ENCODE measurements at regions not wholly inside any gene's neighbourhood (a gene's known extent, or its start where the extent isn't known, plus 50 kb on each side); places are given as distances from the start of the nearest gene placed in this dataset.

GRCh38 chr9:22682536-22682935 is 235.9 kb downstream of the DMRTA1 start:
- ChIA-PET POLR2A (no interaction called here), CTCF (no interaction called here)
- no peaks in the 10 kb centered on the region for H3K4me1 Mint-ChIP-seq
- H3K36me3 Mint-ChIP-seq (ENCODE audit: low read depth) = no peaks in the 10 kb centered on the region
- no peaks in the 10 kb centered on the region for H3K27me3 Mint-ChIP-seq
- no peak overlapping the region for H3K4me3 Mint-ChIP-seq
- peaks cover 2% of the 10 kb centered on the region for H3K9me3 Mint-ChIP-seq
- no peak overlapping the region for H3K27ac Mint-ChIP-seq
- DNase-seq = no peak

GRCh38 chr9:22682961-22683699 is 236.5 kb downstream of the DMRTA1 start:
- no peak overlapping the region for H3K4me3 Mint-ChIP-seq
- CTCF ChIA-PET = no interaction called here

GRCh38 chr9:22683700-22684075 is 237.1 kb downstream of the DMRTA1 start:
- H3K4me1 Mint-ChIP-seq = no peaks in the 10 kb centered on the region
- POLR2A ChIA-PET = no interaction called here
- DNase-seq = no peak
- no peak overlapping the region for H3K4me3 Mint-ChIP-seq
- H3K27ac Mint-ChIP-seq = no peak overlapping the region
- no peaks in the 10 kb centered on the region for H3K27me3 Mint-ChIP-seq
- H3K36me3 Mint-ChIP-seq (ENCODE audit: low read depth) = no peaks in the 10 kb centered on the region
- CTCF ChIA-PET = no interaction called here
- peaks cover 3% of the 10 kb centered on the region for H3K9me3 Mint-ChIP-seq

More at GRCh38 chr9:22682961-22683699, 236.5 kb downstream of the DMRTA1 start:
- H3K36me3 Mint-ChIP-seq (ENCODE audit: low read depth) = no peaks in the 10 kb centered on the region
- no peak for DNase-seq
- no peaks in the 10 kb centered on the region for H3K27me3 Mint-ChIP-seq
- no peak overlapping the region for H3K27ac Mint-ChIP-seq
- POLR2A ChIA-PET = no interaction called here
- H3K9me3 Mint-ChIP-seq = peaks cover 3% of the 10 kb centered on the region
- H3K4me1 Mint-ChIP-seq = no peaks in the 10 kb centered on the region

DNA sequence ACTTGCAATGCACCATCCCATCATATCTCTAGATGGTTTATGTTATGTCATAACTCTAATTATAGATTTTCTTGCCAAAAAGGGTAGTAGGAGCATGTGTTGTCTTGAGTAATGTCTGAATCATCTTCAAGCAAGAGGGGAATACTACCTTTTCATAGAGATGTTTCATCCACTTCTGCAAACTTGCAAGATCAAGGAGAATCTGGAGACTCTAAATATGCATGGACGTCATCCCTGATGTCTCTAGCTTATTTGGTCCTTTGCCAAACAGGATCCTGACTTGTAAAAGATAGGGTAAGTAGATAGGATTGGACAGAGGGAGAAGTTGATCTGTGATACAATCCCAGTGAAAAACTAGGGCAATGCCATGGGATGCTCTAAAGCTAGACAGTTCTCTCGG is 246.5 kb downstream of the DMRTA1 start:
- H3K9me3 Mint-ChIP-seq = peaks cover under 1% of the 10 kb centered on the region
- no peaks in the 10 kb centered on the region for H3K27me3 Mint-ChIP-seq
- no peak overlapping the region for H3K27ac Mint-ChIP-seq
- CTCF ChIA-PET = no interaction called here
- no peaks in the 10 kb centered on the region for H3K4me1 Mint-ChIP-seq
- POLR2A ChIA-PET = no interaction called here
- H3K36me3 Mint-ChIP-seq (ENCODE audit: low read depth) = no peaks in the 10 kb centered on the region
- DNase-seq = no peak
- no peak overlapping the region for H3K4me3 Mint-ChIP-seq

DNA sequence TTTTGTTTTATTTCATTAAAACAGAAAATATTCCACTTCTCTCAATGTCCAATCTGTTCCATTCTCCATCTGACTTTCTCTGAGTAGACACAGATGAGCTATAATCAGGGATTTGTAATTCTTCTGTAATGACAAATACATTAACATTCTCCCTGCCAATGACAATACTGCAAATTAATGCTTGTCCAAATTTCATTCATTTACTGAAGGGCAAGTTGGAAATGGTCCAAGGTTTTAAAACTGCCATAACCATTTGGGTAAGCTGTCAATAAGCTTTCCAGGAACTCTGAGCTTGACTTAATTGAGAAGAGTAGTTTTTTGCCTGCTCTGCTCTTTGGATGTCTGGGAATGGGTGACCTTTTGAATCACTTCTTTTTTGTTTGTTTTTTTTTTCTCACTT is 253.5 kb downstream of the DMRTA1 start:
- no peaks in the 10 kb centered on the region for H3K36me3 Mint-ChIP-seq (ENCODE audit: low read depth)
- no peak overlapping the region for H3K4me3 Mint-ChIP-seq
- peaks cover 12% of the 10 kb centered on the region for H3K9me3 Mint-ChIP-seq
- no peak overlapping the region for H3K27ac Mint-ChIP-seq
- CTCF ChIA-PET = no interaction called here
- H3K27me3 Mint-ChIP-seq = no peaks in the 10 kb centered on the region
- POLR2A ChIA-PET = no interaction called here
- no peaks in the 10 kb centered on the region for H3K4me1 Mint-ChIP-seq
- no peak for DNase-seq

DNA sequence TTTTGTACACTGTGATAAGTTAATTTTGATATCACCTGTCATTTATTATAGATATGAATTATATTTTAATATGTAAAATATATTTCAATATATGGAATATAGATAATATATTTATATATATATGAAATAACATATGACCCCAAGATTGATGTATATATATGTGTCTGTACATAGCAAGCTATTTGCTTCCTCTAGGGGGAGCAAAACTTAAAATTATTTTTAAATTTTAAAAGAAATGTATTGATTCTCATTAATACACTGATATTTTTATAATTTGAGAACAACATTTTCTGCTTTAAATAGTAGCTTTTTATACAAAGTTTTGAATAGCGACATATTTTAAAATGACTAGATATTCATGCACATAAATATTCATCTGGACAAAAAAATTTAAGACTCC is 272.0 kb downstream of the DMRTA1 start:
- no peaks in the 10 kb centered on the region for H3K36me3 Mint-ChIP-seq (ENCODE audit: low read depth)
- no peaks in the 10 kb centered on the region for H3K4me1 Mint-ChIP-seq
- DNase-seq = no peak
- ChIA-PET POLR2A (no interaction called here), CTCF (no interaction called here)
- no peaks in the 10 kb centered on the region for H3K9me3 Mint-ChIP-seq
- H3K27me3 Mint-ChIP-seq = no peaks in the 10 kb centered on the region
- H3K27ac Mint-ChIP-seq = no peak overlapping the region
- H3K4me3 Mint-ChIP-seq = no peak overlapping the region

- no peak overlapping the region for H3K4me3 Mint-ChIP-seq
- no peak for DNase-seq
- ChIA-PET POLR2A (no interaction called here), CTCF (no interaction called here)
- H3K4me1 Mint-ChIP-seq = no peaks in the 10 kb centered on the region
- H3K9me3 Mint-ChIP-seq = peaks cover 3% of the 10 kb centered on the region
- no peak overlapping the region for H3K27ac Mint-ChIP-seq
- no peaks in the 10 kb centered on the region for H3K27me3 Mint-ChIP-seq
- no peaks in the 10 kb centered on the region for H3K36me3 Mint-ChIP-seq (ENCODE audit: low read depth)
Observed at GRCh38 chr9:22722492-22722891, 275.9 kb downstream of the DMRTA1 start.

DNA sequence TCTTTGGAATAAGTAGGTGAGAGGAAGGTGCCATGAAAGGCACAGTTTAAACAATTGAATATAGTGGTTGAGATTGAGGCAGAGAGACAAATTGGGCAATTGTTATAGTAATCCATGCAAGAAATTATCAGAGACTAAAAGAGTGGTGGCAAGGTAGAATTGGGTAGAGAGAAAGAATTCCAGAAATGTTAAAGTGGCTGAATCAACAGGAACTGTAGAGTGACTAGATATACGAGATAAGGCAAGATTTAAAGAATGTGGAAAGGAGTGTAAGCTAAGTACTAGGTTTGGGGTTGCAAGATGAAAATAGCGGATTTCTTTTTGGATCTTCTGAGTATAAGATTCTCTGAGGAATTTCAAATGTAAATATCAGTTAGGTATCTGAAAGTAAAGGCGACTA is 285.2 kb downstream of the DMRTA1 start:
- no peaks in the 10 kb centered on the region for H3K4me1 Mint-ChIP-seq
- H3K27ac Mint-ChIP-seq = no peak overlapping the region
- POLR2A ChIA-PET = no interaction called here
- H3K4me3 Mint-ChIP-seq = no peak overlapping the region
- no peaks in the 10 kb centered on the region for H3K27me3 Mint-ChIP-seq
- CTCF ChIA-PET = no interaction called here
- DNase-seq = no peak
- peaks cover 5% of the 10 kb centered on the region for H3K9me3 Mint-ChIP-seq
- H3K36me3 Mint-ChIP-seq (ENCODE audit: low read depth) = no peaks in the 10 kb centered on the region

DNA sequence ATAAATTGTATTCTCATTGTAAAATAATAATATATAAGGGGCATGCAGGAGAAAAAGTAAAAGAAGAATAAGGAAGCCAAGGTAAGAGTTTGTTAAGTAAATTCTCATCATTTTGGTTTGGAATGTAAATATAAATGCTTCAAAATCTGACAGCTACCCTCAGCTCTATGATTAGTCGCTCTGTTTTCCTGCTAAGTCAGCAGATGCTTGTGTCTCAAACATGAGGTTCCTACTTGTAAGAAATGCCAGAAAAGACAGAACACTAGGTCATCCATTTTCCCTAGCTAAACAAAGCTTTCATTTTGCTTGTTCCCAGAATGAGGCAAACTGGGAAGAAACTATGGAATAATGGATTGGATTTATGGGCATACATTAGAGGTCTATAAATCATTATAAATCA is 293.1 kb downstream of the DMRTA1 start:
- Mint-ChIP-seq H3K9me3 (peaks cover 10% of the 10 kb centered on the region), H3K36me3 (ENCODE audit: low read depth) (no peaks in the 10 kb centered on the region), H3K4me3 (no peak overlapping the region), H3K27ac (no peak overlapping the region), H3K27me3 (no peaks in the 10 kb centered on the region), H3K4me1 (no peaks in the 10 kb centered on the region)
- ChIA-PET POLR2A (no interaction called here), CTCF (no interaction called here)
- DNase-seq = no peak

DNA sequence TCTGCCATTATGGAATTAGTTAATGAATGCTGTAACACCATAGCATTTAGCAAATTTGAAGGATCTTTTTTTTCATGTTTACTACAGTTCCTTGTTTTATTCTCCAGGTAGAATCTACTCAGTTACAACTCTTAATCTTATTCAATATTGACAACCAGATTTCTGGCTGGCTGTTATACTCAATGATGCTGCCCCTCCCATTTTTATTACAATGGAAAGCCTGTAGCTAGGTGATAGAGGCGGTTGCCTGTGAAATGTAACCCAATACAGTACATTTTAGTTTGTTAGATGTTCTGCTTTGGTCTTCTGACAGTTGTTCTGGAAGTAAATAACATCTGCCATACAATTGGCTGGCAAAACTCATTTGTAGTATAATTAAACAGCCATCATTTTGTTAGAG is 294.2 kb downstream of the DMRTA1 start:
- ChIA-PET POLR2A (no interaction called here), CTCF (no interaction called here)
- Mint-ChIP-seq H3K27me3 (no peaks in the 10 kb centered on the region), H3K9me3 (peaks cover 10% of the 10 kb centered on the region), H3K27ac (no peak overlapping the region), H3K36me3 (ENCODE audit: low read depth) (no peaks in the 10 kb centered on the region), H3K4me3 (no peak overlapping the region), H3K4me1 (no peaks in the 10 kb centered on the region)
- DNase-seq = no peak

GRCh38 chr9:22742401-22742800 is 295.8 kb downstream of the DMRTA1 start:
- H3K27ac Mint-ChIP-seq = no peak overlapping the region
- no peak overlapping the region for H3K4me3 Mint-ChIP-seq
- ChIA-PET POLR2A (no interaction called here), CTCF (interaction anchor here (0.6 kb wide), 1 partner anchor 206 kb away, joined by 3 read pairs; no protein-coding TSS in a partner anchor)
- peaks cover 10% of the 10 kb centered on the region for H3K9me3 Mint-ChIP-seq
- no peaks in the 10 kb centered on the region for H3K36me3 Mint-ChIP-seq (ENCODE audit: low read depth)
- no peaks in the 10 kb centered on the region for H3K27me3 Mint-ChIP-seq
- H3K4me1 Mint-ChIP-seq = no peaks in the 10 kb centered on the region
- DNase-seq = no peak

DNA sequence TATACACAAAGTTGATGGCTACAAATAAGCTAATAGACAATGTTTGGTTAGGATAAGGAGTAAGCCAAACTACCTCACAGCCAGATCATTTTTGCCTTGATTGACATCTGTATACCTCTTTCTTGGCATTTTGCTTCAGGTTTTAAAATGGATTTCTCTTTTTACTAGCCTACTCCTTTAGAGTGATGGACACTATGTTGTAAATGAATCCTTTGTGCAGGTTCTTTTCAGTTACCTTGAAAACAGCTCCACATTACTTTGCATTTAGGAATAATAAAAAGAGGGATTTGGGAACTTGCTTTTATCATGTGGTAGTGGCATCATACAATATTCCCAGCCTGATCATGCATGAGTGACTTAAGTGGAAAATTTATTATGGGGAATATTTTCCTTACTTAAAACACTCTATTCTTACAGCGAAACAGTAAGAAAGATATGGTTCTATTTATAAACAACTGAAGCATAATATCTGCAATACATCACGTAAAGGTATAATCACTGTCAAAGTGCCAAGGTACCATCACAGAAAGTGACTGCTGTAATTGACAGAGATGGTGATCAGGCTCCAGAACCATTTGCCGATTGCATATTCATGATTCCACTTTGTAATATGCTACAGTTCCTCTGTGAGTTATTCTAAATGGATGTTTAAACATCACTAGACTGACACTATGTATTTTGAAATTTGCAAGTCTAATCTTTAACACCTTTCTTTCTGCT is 327.0 kb downstream of the DMRTA1 start:
- no peak overlapping the region for H3K4me3 Mint-ChIP-seq
- CTCF ChIA-PET = no interaction called here
- POLR2A ChIA-PET = no interaction called here
- no peak overlapping the region for H3K27ac Mint-ChIP-seq
- H3K27me3 Mint-ChIP-seq = no peaks in the 10 kb centered on the region
- H3K4me1 Mint-ChIP-seq = no peaks in the 10 kb centered on the region
- peaks cover 5% of the 10 kb centered on the region for H3K9me3 Mint-ChIP-seq
- no peak for DNase-seq
- no peaks in the 10 kb centered on the region for H3K36me3 Mint-ChIP-seq (ENCODE audit: low read depth)

DNA sequence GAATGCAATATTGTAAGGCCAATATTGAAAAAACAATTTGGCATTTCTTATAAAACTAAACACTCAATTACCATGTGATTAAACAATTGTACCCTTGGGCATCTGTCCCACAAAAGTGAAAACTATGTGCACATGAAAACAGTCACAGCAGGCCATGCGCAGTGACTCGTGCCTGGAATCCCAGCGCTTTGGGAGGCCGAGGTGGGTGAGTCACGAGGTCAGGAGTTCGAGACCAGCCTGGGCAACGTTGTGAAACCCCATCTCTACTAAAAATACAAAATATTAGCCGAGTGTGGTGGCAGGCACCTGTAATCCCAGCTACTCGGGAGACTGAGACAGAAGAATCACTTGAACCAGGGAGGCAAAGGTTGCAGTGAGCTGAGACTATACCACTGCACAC is 343.7 kb downstream of the DMRTA1 start:
- no peaks in the 10 kb centered on the region for H3K27me3 Mint-ChIP-seq
- H3K36me3 Mint-ChIP-seq (ENCODE audit: low read depth) = no peaks in the 10 kb centered on the region
- no peak for DNase-seq
- H3K4me3 Mint-ChIP-seq = no peak overlapping the region
- H3K4me1 Mint-ChIP-seq = no peaks in the 10 kb centered on the region
- H3K9me3 Mint-ChIP-seq = peaks cover 13% of the 10 kb centered on the region
- ChIA-PET POLR2A (no interaction called here), CTCF (no interaction called here)
- no peak overlapping the region for H3K27ac Mint-ChIP-seq

DNA sequence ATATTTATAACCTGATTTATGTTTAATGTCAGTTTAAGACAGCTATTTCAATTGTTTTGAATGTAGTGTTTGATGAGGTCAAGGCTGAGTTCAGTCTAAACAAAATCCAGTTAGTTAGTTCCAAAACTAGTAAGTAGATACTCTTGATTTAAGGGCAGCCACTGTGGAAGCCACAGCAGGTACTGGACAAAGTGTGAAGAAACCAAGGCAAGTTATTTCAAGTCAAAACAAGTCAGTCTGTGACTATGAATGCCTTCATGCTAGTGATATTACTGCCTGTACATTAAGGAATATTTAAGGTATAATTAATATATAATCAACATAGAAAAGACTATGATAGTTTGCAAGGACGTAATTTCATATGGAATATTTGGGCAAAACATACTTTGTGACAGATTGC is 362.3 kb downstream of the DMRTA1 start:
- ChIA-PET CTCF (no interaction called here), POLR2A (no interaction called here)
- DNase-seq = no peak
- Mint-ChIP-seq H3K36me3 (ENCODE audit: low read depth) (no peaks in the 10 kb centered on the region), H3K27me3 (no peaks in the 10 kb centered on the region), H3K9me3 (no peaks in the 10 kb centered on the region), H3K4me3 (no peak overlapping the region), H3K27ac (no peak overlapping the region), H3K4me1 (no peaks in the 10 kb centered on the region)
